Common myeloid progenitor, CD34-positive (primary cell): ENCODE measurements at regions not wholly inside any gene's neighbourhood (a gene's known extent, or its start where the extent isn't known, plus 50 kb on each side); places are given as distances from the start of the nearest gene placed in this dataset.

Source experiments
- CTCF ChIA-PET: fragments of 350-600 bp; sonication (Branson Sonifier 250); formaldehyde crosslinking; loops from one replicate; lab custom pipeline; 2021; ENCODE audit warnings: antibody characterized with exemption; lab: Charles Lee
- POLR2A ChIA-PET: fragments of 350-600 bp; sonication (Branson Sonifier 250); formaldehyde crosslinking; loops from one replicate; lab custom pipeline; 2021; ENCODE audit warnings: antibody characterized with exemption; lab: Charles Lee
- DNase-seq, 3 donors: peaks; one replicate each; pipeline versions ENCODE4 v3.0.0 to v3.0.0-alpha.2; 2013
- H3K27ac ChIP-seq, 2 experiments: 1 replicate in 1 of 2; 2 replicates in 1 of 2; pipeline ENCODE4 v1.7.0; 2013; ENCODE audit warnings: inconsistent platforms in 2 of 2, low read length in 2 of 2, mild to moderate bottlenecking in 2 of 2, low read depth in 1 of 2, moderate library complexity in 1 of 2; ENCODE audit not compliant: severe bottlenecking in 2 of 2, insufficient read depth in 1 of 2, poor library complexity in 1 of 2
- H3K27me3 ChIP-seq, 5 experiments: replicated peaks in 2 of 5; 1 replicate in 3 of 5; 2 replicates in 2 of 5; pipeline versions ENCODE4 v1.6.1 to v1.7.0; 2013; ENCODE audit warnings: low read length in 4 of 5, mild to moderate bottlenecking in 2 of 5, moderate library complexity in 2 of 5, inconsistent platforms in 1 of 5; ENCODE audit not compliant: insufficient read depth in 5 of 5, control insufficient read depth in 4 of 5
- H3K36me3 ChIP-seq, 4 experiments: 1 replicate in 2 of 4; 2 replicates in 2 of 4; pipeline versions ENCODE4 v1.6.1 to v1.7.0; 2013; ENCODE audit warnings: low read length in 3 of 4, control low read depth in 1 of 4, mild to moderate bottlenecking in 1 of 4; ENCODE audit not compliant: control insufficient read depth in 4 of 4, insufficient read depth in 4 of 4
- H3K4me1 ChIP-seq, 4 experiments: 1 replicate in 3 of 4; 2 replicates in 1 of 4; pipeline versions ENCODE4 v1.6.1 to v1.7.1; 2013; ENCODE audit warnings: low read length in 3 of 4, mild to moderate bottlenecking in 3 of 4, control low read depth in 1 of 4, inconsistent platforms in 1 of 4, moderate library complexity in 1 of 4; ENCODE audit not compliant: control insufficient read depth in 4 of 4, insufficient read depth in 4 of 4; ENCODE audit errors: control extremely low read depth in 1 of 4
- H3K4me3 ChIP-seq, 7 experiments: 1 replicate in 4 of 7; 2 replicates in 3 of 7; pipeline versions ENCODE4 v1.5.1 to v1.7.0; 2013; ENCODE audit warnings: mild to moderate bottlenecking in 7 of 7, low read length in 6 of 7, moderate library complexity in 6 of 7, inconsistent platforms in 2 of 7, low read depth in 2 of 7, control low read depth in 1 of 7; ENCODE audit not compliant: insufficient read depth in 4 of 7, control insufficient read depth in 1 of 7; ENCODE audit errors: extremely low read depth in 1 of 7
- H3K9me3 ChIP-seq, 5 experiments: 1 replicate in 4 of 5; 2 replicates in 1 of 5; pipeline versions ENCODE4 v1.6.1 to v1.7.1; 2013; ENCODE audit warnings: low read length in 4 of 5, mild to moderate bottlenecking in 2 of 5, inconsistent platforms in 1 of 5, low read depth in 1 of 5, moderate library complexity in 1 of 5; ENCODE audit not compliant: control insufficient read depth in 4 of 5, insufficient read depth in 2 of 5; ENCODE audit errors: control extremely low read depth in 1 of 5
- WGBS: methylation state at CpG from one replicate; pipeline ENCODE4 v1.1.5; 2013; ENCODE audit not compliant: insufficient coverage; 5-methylcytosine and 5-hydroxymethylcytosine counted together

GRCh38 chr2:2890901-2891300 is 486.7 kb downstream of the EIPR1 start:
- H3K4me1 ChIP-seq: no peaks in the 10 kb centered on the region
- WGBS: 88% methylated on average over 6 of the region's 6 CpGs
- H3K36me3 ChIP-seq: no peaks in the 10 kb centered on the region
- no peak for DNase-seq
- ChIA-PET CTCF (interaction anchor here (1.3 kb wide), 1 partner anchor 9 kb away, joined by 4 read pairs; no protein-coding TSS in a partner anchor), POLR2A (no interaction called here)
- H3K27ac ChIP-seq: no peak overlapping the region
- no peak overlapping the region for H3K4me3 ChIP-seq
- H3K27me3 ChIP-seq: peaks cover 0 to 2% (median 0%) of the 10 kb centered on the region in 5 experiments
- H3K9me3 ChIP-seq: no peaks in the 10 kb centered on the region

GRCh38 chr2:2890246-2890645 is 487.4 kb downstream of the EIPR1 start:
- H3K27ac ChIP-seq: no peak overlapping the region
- no peak for DNase-seq
- H3K36me3 ChIP-seq: no peaks in the 10 kb centered on the region
- H3K27me3 ChIP-seq: peaks cover 0 to 2% (median 0%) of the 10 kb centered on the region in 5 experiments
- WGBS: 93% methylated on average over 7 of the region's 11 CpGs
- H3K4me3 ChIP-seq: no peak overlapping the region
- CTCF ChIA-PET: interaction anchor here (1.3 kb wide), 1 partner anchor 9 kb away, joined by 4 read pairs; no protein-coding TSS in a partner anchor
- H3K4me1 ChIP-seq: no peaks in the 10 kb centered on the region
- POLR2A ChIA-PET: no interaction called here
- H3K9me3 ChIP-seq: no peaks in the 10 kb centered on the region

- CTCF ChIA-PET: no interaction called here
- Histone ChIP-seq H3K9me3 (no peaks in the 10 kb centered on the region), H3K4me3 (no peak overlapping the region), H3K27ac (no peak overlapping the region), H3K27me3 (peaks cover 0 to 2% (median 0%) of the 10 kb centered on the region in 5 experiments), H3K4me1 (no peaks in the 10 kb centered on the region), H3K36me3 (no peaks in the 10 kb centered on the region)
- no peak for DNase-seq
- WGBS: 96% methylated on average over 17 of the region's 17 CpGs
- POLR2A ChIA-PET: no interaction called here
Measured at GRCh38 chr2:2889646-2890045, 488.0 kb downstream of the EIPR1 start.

- CTCF ChIA-PET: no interaction called here
- WGBS: 90% methylated on average over 6 of the region's 10 CpGs
- Histone ChIP-seq H3K27me3 (peaks cover 0 to 2% (median 0%) of the 10 kb centered on the region in 5 experiments), H3K4me1 (no peaks in the 10 kb centered on the region), H3K36me3 (no peaks in the 10 kb centered on the region), H3K9me3 (no peaks in the 10 kb centered on the region), H3K4me3 (no peak overlapping the region), H3K27ac (no peak overlapping the region)
- POLR2A ChIA-PET: no interaction called here
- no peak for DNase-seq
Measured at GRCh38 chr2:2889141-2889540, 488.5 kb downstream of the EIPR1 start.

- ChIA-PET CTCF (no interaction called here), POLR2A (no interaction called here)
- H3K36me3 ChIP-seq: no peaks in the 10 kb centered on the region
- no peak overlapping the region for H3K4me3 ChIP-seq
- peaks cover 0 to 3% (median 0%) of the 10 kb centered on the region in 5 experiments for H3K9me3 ChIP-seq
- DNase-seq: no peak
- 100% methylated on average over 1 of the region's 3 CpGs for WGBS
- no peaks in the 10 kb centered on the region for H3K4me1 ChIP-seq
- no peak overlapping the region for H3K27ac ChIP-seq
- peaks cover 0 to 2% (median 0%) of the 10 kb centered on the region in 5 experiments for H3K27me3 ChIP-seq
Measured at GRCh38 chr2:2887772-2888387, 489.7 kb downstream of the EIPR1 start.

- ChIA-PET CTCF (no interaction called here), POLR2A (no interaction called here)
- H3K27ac ChIP-seq: no peak overlapping the region
- H3K4me3 ChIP-seq: no peak overlapping the region
- H3K36me3 ChIP-seq: no peaks in the 10 kb centered on the region
- peaks cover 0 to 9% (median 0%) of the 10 kb centered on the region in 5 experiments for H3K9me3 ChIP-seq
- DNase-seq: no peak
- WGBS: 52% methylated on average over 7 of the region's 7 CpGs
- peaks cover 0 to 2% (median 0%) of the 10 kb centered on the region in 5 experiments for H3K27me3 ChIP-seq
- no peaks in the 10 kb centered on the region for H3K4me1 ChIP-seq
Measured at GRCh38 chr2:2886922-2887321, 490.7 kb downstream of the EIPR1 start.

- DNase-seq: no peak
- ChIA-PET POLR2A (no interaction called here), CTCF (interaction anchor here (0.6 to 0.9 kb wide), 2 partner anchors 9 to 139 kb away, joined by 4 to 5 read pairs; no protein-coding TSS in a partner anchor)
- WGBS: 100% methylated on average over 3 of the region's 5 CpGs
- Histone ChIP-seq H3K27me3 (no peaks in the 10 kb centered on the region), H3K4me1 (no peaks in the 10 kb centered on the region), H3K9me3 (peaks cover 0 to 13% (median 0%) of the 10 kb centered on the region in 5 experiments), H3K27ac (no peak overlapping the region), H3K36me3 (no peaks in the 10 kb centered on the region), H3K4me3 (no peak overlapping the region)
Measured at GRCh38 chr2:2881499-2881898, 496.1 kb downstream of the EIPR1 start.
